ENCODE measurements at regions not wholly inside any gene's neighbourhood (a gene's known extent, or its start where the extent isn't known, plus 50 kb on each side); places are given as distances from the start of the nearest gene placed in this dataset.

- TF ChIP-seq ZNF462 (CRISPR knock-in tag; IDR thresholded peaks at IDR 0.05) (no peak), STAT1 (IDR thresholded peaks at IDR 0.05; ENCODE audit: unreplicated experiment) (no peak), REST (IDR thresholded peaks at IDR 0.05; ENCODE audit: unreplicated experiment) (no peak), ETS1 (IDR thresholded peaks at IDR 0.05) (no peak)
Observed at GRCh38 chr7:157484411-157485081, 147.7 kb downstream of the DNAJB6 start (continued).

Measured in GM23338 (cell line).